ENCODE measurements at regions not wholly inside any gene's neighbourhood (a gene's known extent, or its start where the extent isn't known, plus 50 kb on each side); places are given as distances from the start of the nearest gene placed in this dataset.

GRCh38 chr6:14730654-14731053 lies 515.2 kb upstream of the JARID2 start:
- no peak for DNase-seq

- no peak for DNase-seq
Observed at GRCh38 chr6:14731611-14732010, 514.3 kb upstream of the JARID2 start.

GRCh38 chr6:14732226-14732843 lies 513.5 kb upstream of the JARID2 start:
- no peak for DNase-seq

- no peak for DNase-seq
Observed at GRCh38 chr6:14732844-14733757, 512.8 kb upstream of the JARID2 start.

GRCh38 chr6:14734052-14734415 lies 511.8 kb upstream of the JARID2 start:
- DNase-seq, result no peak

- no peak for DNase-seq
Observed at GRCh38 chr6:14734416-14735340, 511.2 kb upstream of the JARID2 start.

- DNase-seq, result no peak
Observed at GRCh38 chr6:14735956-14736486, 509.8 kb upstream of the JARID2 start.

GRCh38 chr6:14736554-14736953 lies 509.3 kb upstream of the JARID2 start:
- no peak for DNase-seq

- DNase-seq, result no peak
Observed at GRCh38 chr6:14738497-14738896, 507.4 kb upstream of the JARID2 start.

- no peak for DNase-seq
Observed at GRCh38 chr6:14738933-14739332, 506.9 kb upstream of the JARID2 start.

GRCh38 chr6:14739827-14740226 lies 506.0 kb upstream of the JARID2 start:
- DNase-seq, result no peak

- DNase-seq, result no peak
Observed at GRCh38 chr6:14742171-14742570, 503.7 kb upstream of the JARID2 start.

- DNase-seq, result no peak
Observed at GRCh38 chr6:14742680-14743079, 503.2 kb upstream of the JARID2 start.

GRCh38 chr6:14743144-14743473 lies 502.8 kb upstream of the JARID2 start:
- no peak for DNase-seq

- DNase-seq, result no peak
Observed at GRCh38 chr6:14743474-14744211, 502.2 kb upstream of the JARID2 start.

- no peak for DNase-seq
Observed at GRCh38 chr6:14744212-14744556, 501.7 kb upstream of the JARID2 start.

- DNase-seq, result no peak
Observed at GRCh38 chr6:14746139-14746837, 499.6 kb upstream of the JARID2 start.

- no peak for DNase-seq
Observed at GRCh38 chr6:14747881-14748520, 497.9 kb upstream of the JARID2 start.

- DNase-seq, result no peak
Observed at GRCh38 chr6:14748679-14749078, 497.2 kb upstream of the JARID2 start.

- DNase-seq, result no peak
Observed at GRCh38 chr6:14750059-14750661, 495.7 kb upstream of the JARID2 start.

GRCh38 chr6:14751645-14752175 lies 494.2 kb upstream of the JARID2 start:
- no peak for DNase-seq
